ENCODE measurements at regions not wholly inside any gene's neighbourhood (a gene's known extent, or its start where the extent isn't known, plus 50 kb on each side); places are given as distances from the start of the nearest gene placed in this dataset.

- Mint-ChIP-seq H3K27me3 (ENCODE audit: low read depth in 3 of 3) (peaks cover 3 to 5% (median 4%) of the 10 kb centered on the region in 3 donors), H3K4me1 (no peaks in the 10 kb centered on the region), H3K4me3 (no peak overlapping the region), H3K9me3 (no peaks in the 10 kb centered on the region), H3K27ac (no peak overlapping the region), H3K36me3 (no peaks in the 10 kb centered on the region)
- no peak for DNase-seq
Measured at GRCh38 chr10:118407777-118408176, 65.7 kb upstream of the FAM204A start.

- H3K36me3 Mint-ChIP-seq, result no peaks in the 10 kb centered on the region
Measured at GRCh38 chr10:118407026-118407425, 64.9 kb upstream of the FAM204A start.

GRCh38 chr10:118405928-118406327, 63.8 kb upstream of the FAM204A start:
- Mint-ChIP-seq H3K36me3 (no peaks in the 10 kb centered on the region), H3K27ac (no peak overlapping the region), H3K9me3 (no peaks in the 10 kb centered on the region), H3K27me3 (ENCODE audit: low read depth in 3 of 3) (peaks cover 3 to 5% (median 4%) of the 10 kb centered on the region in 3 donors), H3K4me3 (no peak overlapping the region), H3K4me1 (no peaks in the 10 kb centered on the region)
- no peak for DNase-seq

More at GRCh38 chr10:118407026-118407425, 64.9 kb upstream of the FAM204A start:
- Mint-ChIP-seq H3K4me3 (no peak overlapping the region), H3K4me1 (no peaks in the 10 kb centered on the region), H3K27me3 (ENCODE audit: low read depth in 3 of 3) (peaks cover 3 to 5% (median 4%) of the 10 kb centered on the region in 3 donors), H3K9me3 (no peaks in the 10 kb centered on the region), H3K27ac (no peak overlapping the region)
- DNase-seq, result no peak

DNA sequence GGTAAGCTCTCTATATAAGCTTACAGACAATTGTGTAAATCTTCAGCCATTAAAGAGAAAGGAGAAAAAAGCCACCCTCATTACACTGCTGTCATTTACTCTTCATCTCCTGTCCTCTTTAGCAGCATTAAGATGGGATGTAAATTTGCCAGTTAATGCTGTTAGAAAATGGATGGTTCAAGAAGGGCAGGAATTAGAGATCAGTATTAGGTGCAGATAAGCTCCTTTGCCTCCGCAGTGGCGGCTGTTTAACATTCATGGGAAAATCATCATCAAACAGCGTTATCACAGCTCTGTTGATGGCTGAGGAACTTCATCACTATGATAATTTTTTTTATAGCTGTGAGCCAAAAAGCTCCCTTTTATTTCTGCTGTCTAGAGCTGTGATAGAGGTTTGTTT, 61.8 kb upstream of the FAM204A start:
- peaks cover 3 to 7% (median 3%) of the 10 kb centered on the region in 3 donors for H3K27me3 Mint-ChIP-seq (ENCODE audit: low read depth in 3 of 3)
- no peaks in the 10 kb centered on the region for H3K4me1 Mint-ChIP-seq
- H3K4me3 Mint-ChIP-seq, result no peak overlapping the region
- H3K27ac Mint-ChIP-seq, result no peak overlapping the region
- no peaks in the 10 kb centered on the region for H3K36me3 Mint-ChIP-seq
- DNase-seq, result no peak
- H3K9me3 Mint-ChIP-seq, result no peaks in the 10 kb centered on the region

DNA sequence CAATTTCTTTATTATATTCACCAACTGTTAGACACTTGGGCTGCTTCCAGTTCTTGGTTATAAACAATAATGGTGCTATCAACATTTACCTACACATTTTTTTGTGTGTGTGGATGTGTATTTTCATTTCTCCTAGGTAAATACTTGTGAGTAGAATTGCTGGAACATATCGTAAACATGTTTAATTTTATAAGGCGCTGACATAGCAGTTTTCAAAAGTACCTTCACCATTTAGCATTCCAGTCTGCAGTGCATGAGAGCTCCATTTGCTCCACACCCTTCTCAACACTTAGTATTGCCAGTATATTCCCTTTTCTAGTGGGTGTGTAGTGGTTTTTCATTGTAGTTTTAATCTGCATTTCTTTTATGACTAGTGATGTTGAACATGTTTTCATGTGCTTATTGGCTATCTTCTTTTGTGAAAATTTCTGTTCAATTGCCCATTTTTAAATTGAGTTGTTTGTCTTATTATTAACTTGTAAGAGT, 59.6 kb upstream of the FAM204A start:
- peaks cover 3 to 8% (median 3%) of the 10 kb centered on the region in 3 donors for H3K27me3 Mint-ChIP-seq (ENCODE audit: low read depth in 3 of 3)
- H3K36me3 Mint-ChIP-seq, result no peaks in the 10 kb centered on the region
- no peak for DNase-seq
- H3K4me1 Mint-ChIP-seq, result no peaks in the 10 kb centered on the region
- H3K4me3 Mint-ChIP-seq, result no peak overlapping the region
- no peak overlapping the region for H3K27ac Mint-ChIP-seq
- no peaks in the 10 kb centered on the region for H3K9me3 Mint-ChIP-seq

- Mint-ChIP-seq H3K36me3 (no peaks in the 10 kb centered on the region), H3K9me3 (no peaks in the 10 kb centered on the region), H3K27me3 (ENCODE audit: low read depth in 3 of 3) (peaks cover 0 to 10% (median 5%) of the 10 kb centered on the region in 3 donors), H3K4me1 (no peaks in the 10 kb centered on the region), H3K27ac (no peak overlapping the region), H3K4me3 (no peak overlapping the region)
- DNase-seq, result peak in 1 of 3 donors; percentile 0
Measured at GRCh38 chr10:118397391-118397790, 55.3 kb upstream of the FAM204A start.

DNA sequence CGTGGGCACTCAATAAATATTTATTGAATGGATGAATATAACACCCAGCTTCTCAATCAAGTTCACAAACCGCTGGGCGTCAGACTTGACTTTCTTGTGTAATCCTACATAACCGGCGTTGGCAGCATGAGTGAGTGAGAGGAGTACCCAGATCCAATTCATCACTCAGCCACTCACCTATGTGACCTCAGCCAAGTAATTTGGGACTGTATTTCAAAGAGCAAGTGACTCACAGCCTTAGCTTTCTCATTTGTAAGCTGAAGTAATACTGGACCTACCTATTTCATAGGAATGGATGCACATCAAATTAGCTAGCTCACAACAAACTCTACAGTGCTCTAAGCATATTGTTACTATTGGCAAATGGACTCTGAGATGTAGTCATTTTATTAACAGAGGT, 53.8 kb upstream of the FAM204A start:
- H3K27ac Mint-ChIP-seq, result no peak overlapping the region
- H3K36me3 Mint-ChIP-seq, result no peaks in the 10 kb centered on the region
- H3K4me3 Mint-ChIP-seq, result no peak overlapping the region
- H3K4me1 Mint-ChIP-seq, result no peaks in the 10 kb centered on the region
- no peaks in the 10 kb centered on the region for H3K9me3 Mint-ChIP-seq
- H3K27me3 Mint-ChIP-seq (ENCODE audit: low read depth in 3 of 3), result peaks cover 2 to 10% (median 5%) of the 10 kb centered on the region in 3 donors
- no peak for DNase-seq

GRCh38 chr10:118394301-118395200, 52.4 kb upstream of the FAM204A start:
- Mint-ChIP-seq H3K9me3 (no peaks in the 10 kb centered on the region), H3K27ac (no peak overlapping the region), H3K36me3 (no peaks in the 10 kb centered on the region), H3K4me3 (no peak overlapping the region), H3K4me1 (no peaks in the 10 kb centered on the region), H3K27me3 (ENCODE audit: low read depth in 3 of 3) (peaks cover 2 to 14% (median 10%) of the 10 kb centered on the region in 3 donors)
- DNase-seq, result no peak

GRCh38 chr10:118392761-118393160, 50.6 kb upstream of the FAM204A start:
- Mint-ChIP-seq H3K4me1 (no peaks in the 10 kb centered on the region), H3K27ac (no peak overlapping the region), H3K4me3 (no peak overlapping the region), H3K9me3 (peaks cover 0 to 8% (median under 1%) of the 10 kb centered on the region in 6 donors), H3K27me3 (ENCODE audit: low read depth in 3 of 3) (peaks cover 2 to 10% (median 7%) of the 10 kb centered on the region in 3 donors), H3K36me3 (no peaks in the 10 kb centered on the region)
- DNase-seq, result no peak

All from immature natural killer cell (primary cell).